Common myeloid progenitor, CD34-positive (primary cell): ENCODE measurements at regions not wholly inside any gene's neighbourhood (a gene's known extent, or its start where the extent isn't known, plus 50 kb on each side); places are given as distances from the start of the nearest gene placed in this dataset.
"Not testable (repeated sequence)": the region's sequence is repeated elsewhere in the genome, so short reads cannot be mapped to it uniquely, and the experiment has no call there.

Experiments used
- CTCF ChIA-PET: fragments of 350-600 bp; sonication (Branson Sonifier 250); formaldehyde crosslinking; loops from one replicate; lab custom pipeline; 2021; ENCODE audit warnings: antibody characterized with exemption; lab: Charles Lee
- POLR2A ChIA-PET: fragments of 350-600 bp; sonication (Branson Sonifier 250); formaldehyde crosslinking; loops from one replicate; lab custom pipeline; 2021; ENCODE audit warnings: antibody characterized with exemption; lab: Charles Lee
- DNase-seq, 3 donors: peaks; one replicate each; pipeline versions ENCODE4 v3.0.0 to v3.0.0-alpha.2; 2013
- H3K27ac ChIP-seq, 2 experiments: 1 replicate in 1 of 2; 2 replicates in 1 of 2; pipeline ENCODE4 v1.7.0; 2013; ENCODE audit warnings: inconsistent platforms in 2 of 2, low read length in 2 of 2, mild to moderate bottlenecking in 2 of 2, low read depth in 1 of 2, moderate library complexity in 1 of 2; ENCODE audit not compliant: severe bottlenecking in 2 of 2, insufficient read depth in 1 of 2, poor library complexity in 1 of 2
- H3K27me3 ChIP-seq, 5 experiments: replicated peaks in 2 of 5; 1 replicate in 3 of 5; 2 replicates in 2 of 5; pipeline versions ENCODE4 v1.6.1 to v1.7.0; 2013; ENCODE audit warnings: low read length in 4 of 5, mild to moderate bottlenecking in 2 of 5, moderate library complexity in 2 of 5, inconsistent platforms in 1 of 5; ENCODE audit not compliant: insufficient read depth in 5 of 5, control insufficient read depth in 4 of 5
- H3K36me3 ChIP-seq, 4 experiments: 1 replicate in 2 of 4; 2 replicates in 2 of 4; pipeline versions ENCODE4 v1.6.1 to v1.7.0; 2013; ENCODE audit warnings: low read length in 3 of 4, control low read depth in 1 of 4, mild to moderate bottlenecking in 1 of 4; ENCODE audit not compliant: control insufficient read depth in 4 of 4, insufficient read depth in 4 of 4
- H3K4me1 ChIP-seq, 4 experiments: 1 replicate in 3 of 4; 2 replicates in 1 of 4; pipeline versions ENCODE4 v1.6.1 to v1.7.1; 2013; ENCODE audit warnings: low read length in 3 of 4, mild to moderate bottlenecking in 3 of 4, control low read depth in 1 of 4, inconsistent platforms in 1 of 4, moderate library complexity in 1 of 4; ENCODE audit not compliant: control insufficient read depth in 4 of 4, insufficient read depth in 4 of 4; ENCODE audit errors: control extremely low read depth in 1 of 4
- H3K4me3 ChIP-seq, 7 experiments: 1 replicate in 4 of 7; 2 replicates in 3 of 7; pipeline versions ENCODE4 v1.5.1 to v1.7.0; 2013; ENCODE audit warnings: mild to moderate bottlenecking in 7 of 7, low read length in 6 of 7, moderate library complexity in 6 of 7, inconsistent platforms in 2 of 7, low read depth in 2 of 7, control low read depth in 1 of 7; ENCODE audit not compliant: insufficient read depth in 4 of 7, control insufficient read depth in 1 of 7; ENCODE audit errors: extremely low read depth in 1 of 7
- H3K9me3 ChIP-seq, 5 experiments: 1 replicate in 4 of 5; 2 replicates in 1 of 5; pipeline versions ENCODE4 v1.6.1 to v1.7.1; 2013; ENCODE audit warnings: low read length in 4 of 5, mild to moderate bottlenecking in 2 of 5, inconsistent platforms in 1 of 5, low read depth in 1 of 5, moderate library complexity in 1 of 5; ENCODE audit not compliant: control insufficient read depth in 4 of 5, insufficient read depth in 2 of 5; ENCODE audit errors: control extremely low read depth in 1 of 5
- WGBS: methylation state at CpG from one replicate; pipeline ENCODE4 v1.1.5; 2013; ENCODE audit not compliant: insufficient coverage; 5-methylcytosine and 5-hydroxymethylcytosine counted together

- no peaks in the 10 kb centered on the region for H3K9me3 ChIP-seq
- no peaks in the 10 kb centered on the region for H3K36me3 ChIP-seq
- H3K27me3 ChIP-seq = peaks cover 0 to 6% (median 0%) of the 10 kb centered on the region in 5 experiments
- CTCF ChIA-PET = no interaction called here
- H3K4me1 ChIP-seq = no peaks in the 10 kb centered on the region
- H3K27ac ChIP-seq = no peak overlapping the region
- no peak for DNase-seq
- H3K4me3 ChIP-seq = no peak overlapping the region
- POLR2A ChIA-PET = no interaction called here
- WGBS = 86% methylated on average over 1 of the region's 7 CpGs
These were observed 134.6 kb downstream of the ARSF start for GRCh38 chrX:3175659-3176438.

- POLR2A ChIA-PET, CTCF ChIA-PET: not testable (repeated sequence)
- WGBS = 78% methylated on average over 2 of the region's 3 CpGs
These were observed 130.9 kb downstream of the ARSF start for GRCh38 chrX:3172156-3172555.

GRCh38 chrX:3169421-3169820 lies 128.2 kb downstream of the ARSF start:
- POLR2A ChIA-PET = no interaction called here
- 100% methylated on average over 3 of the region's 4 CpGs for WGBS

More at GRCh38 chrX:3172156-3172555, 130.9 kb downstream of the ARSF start:
- not testable (repeated sequence) for H3K9me3 ChIP-seq, H3K4me3 ChIP-seq, H3K4me1 ChIP-seq, DNase-seq, H3K27ac ChIP-seq, H3K27me3 ChIP-seq, H3K36me3 ChIP-seq

DNA sequence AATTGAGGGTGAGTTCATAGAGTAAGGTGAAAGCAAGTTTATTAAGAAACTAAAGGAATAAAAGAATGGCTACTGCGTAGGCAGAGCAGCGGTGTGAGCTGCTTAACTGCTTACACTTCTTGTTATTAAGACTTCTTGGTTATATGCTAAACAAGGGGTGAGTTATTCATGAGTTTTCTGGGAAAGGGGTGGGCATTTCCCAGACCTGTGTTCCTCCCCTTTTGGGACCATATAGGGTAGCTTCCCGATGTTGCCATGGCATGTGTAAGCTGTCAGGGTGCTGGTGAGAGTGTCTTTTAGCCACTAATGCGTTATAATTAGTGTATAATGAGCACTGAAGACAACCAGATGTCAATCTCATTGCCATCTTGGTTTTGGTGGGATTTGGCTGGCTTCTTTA lies 126.5 kb downstream of the ARSF start:
- CTCF ChIA-PET = no interaction called here
- Histone ChIP-seq H3K4me3 (no peak overlapping the region), H3K4me1 (no peaks in the 10 kb centered on the region), H3K27ac (no peak overlapping the region), H3K27me3 (no peaks in the 10 kb centered on the region), H3K36me3 (no peaks in the 10 kb centered on the region), H3K9me3 (no peaks in the 10 kb centered on the region)
- no peak for DNase-seq
- POLR2A ChIA-PET = no interaction called here
- WGBS = 94% methylated on average over 3 of the region's 4 CpGs

More at GRCh38 chrX:3169421-3169820, 128.2 kb downstream of the ARSF start:
- CTCF ChIA-PET = no interaction called here
- no peak for DNase-seq
- H3K36me3 ChIP-seq = no peaks in the 10 kb centered on the region
- no peak overlapping the region for H3K4me3 ChIP-seq
- H3K4me1 ChIP-seq = no peaks in the 10 kb centered on the region
- H3K27ac ChIP-seq = no peak overlapping the region
- H3K9me3 ChIP-seq = no peaks in the 10 kb centered on the region
- no peaks in the 10 kb centered on the region for H3K27me3 ChIP-seq

- DNase-seq = no peak
- Histone ChIP-seq H3K36me3 (no peaks in the 10 kb centered on the region), H3K27me3 (no peaks in the 10 kb centered on the region), H3K4me3 (no peak overlapping the region), H3K4me1 (no peaks in the 10 kb centered on the region), H3K27ac (no peak overlapping the region), H3K9me3 (no peaks in the 10 kb centered on the region)
- POLR2A ChIA-PET = no interaction called here
- 75% methylated on average over 7 of the region's 11 CpGs for whole genome bisulfite sequencing
- CTCF ChIA-PET = no interaction called here
These were observed 125.6 kb downstream of the ARSF start for GRCh38 chrX:3166670-3167455.

DNA sequence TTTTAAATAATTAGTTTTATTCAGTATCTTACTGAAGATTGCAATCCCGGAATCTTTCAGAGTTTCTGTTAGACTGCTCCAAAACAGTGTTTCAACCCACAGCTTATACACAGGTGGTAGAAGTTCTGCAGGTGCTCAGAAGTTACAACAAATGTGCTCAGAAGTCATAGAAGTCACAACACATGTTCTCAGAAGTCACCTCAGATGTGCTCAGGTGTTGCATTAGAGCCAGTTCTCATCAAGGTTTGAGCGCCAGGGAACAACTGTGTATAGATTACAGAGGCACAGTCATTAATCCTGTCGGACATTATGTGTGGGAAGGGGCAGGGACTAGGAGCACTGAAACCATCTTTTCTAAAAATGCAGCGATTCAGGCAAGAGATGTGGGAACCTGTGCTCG lies 124.5 kb downstream of the ARSF start:
- no peak for DNase-seq
- no peaks in the 10 kb centered on the region for H3K27me3 ChIP-seq
- ChIA-PET CTCF (no interaction called here), POLR2A (no interaction called here)
- H3K4me1 ChIP-seq = no peaks in the 10 kb centered on the region
- no peak overlapping the region for H3K4me3 ChIP-seq
- no peak overlapping the region for H3K27ac ChIP-seq
- no peaks in the 10 kb centered on the region for H3K9me3 ChIP-seq
- WGBS = 95% methylated on average over 4 of the region's 5 CpGs
- H3K36me3 ChIP-seq = no peaks in the 10 kb centered on the region
